MM.1S (cell line): ENCODE measurements at regions not wholly inside any gene's neighbourhood (a gene's known extent, or its start where the extent isn't known, plus 50 kb on each side); places are given as distances from the start of the nearest gene placed in this dataset.

Experiments
- CTCF ChIP-seq: fragments of 300-600 bp; sonication (generic); IDR thresholded peaks from 2 replicates; pipeline ENCODE4 v1.5.1; 2016; ENCODE audit warnings: antibody characterized with exemption, low read length, mixed read lengths
- EZH2 ChIP-seq: fragments of 300-600 bp; sonication (generic); optimal IDR thresholded peaks from 2 replicates; pipeline ENCODE3; 2017; ENCODE audit warnings: low read depth, mild to moderate bottlenecking, antibody characterized with exemption, low read length, mixed read lengths
- EZH2phosphoT487 ChIP-seq: fragments of 300-600 bp; sonication (generic); IDR thresholded peaks from 2 replicates; pipeline ENCODE4 v1.6.1; 2018; ENCODE audit warnings: antibody characterized with exemption, low read length

- TF ChIP-seq CTCF (no peak), EZH2phosphoT487 (no peak), EZH2 (no peak)
These were observed 197.5 kb upstream of the COL3A1 start for GRCh38 chr2:188776634-188777033.
